ENCODE measurements at regions not wholly inside any gene's neighbourhood (a gene's known extent, or its start where the extent isn't known, plus 50 kb on each side); places are given as distances from the start of the nearest gene placed in this dataset.
A peak's percentile ranks its signal among the peaks of the same experiment; 100 is the strongest.
"Not testable (repeated sequence)": the region's sequence is repeated elsewhere in the genome, so short reads cannot be mapped to it uniquely, and the experiment has no call there.

GRCh38 chr2:230593765-230594164, 118.9 kb upstream of the CAB39 start:
- DNase-seq = no peak

DNA sequence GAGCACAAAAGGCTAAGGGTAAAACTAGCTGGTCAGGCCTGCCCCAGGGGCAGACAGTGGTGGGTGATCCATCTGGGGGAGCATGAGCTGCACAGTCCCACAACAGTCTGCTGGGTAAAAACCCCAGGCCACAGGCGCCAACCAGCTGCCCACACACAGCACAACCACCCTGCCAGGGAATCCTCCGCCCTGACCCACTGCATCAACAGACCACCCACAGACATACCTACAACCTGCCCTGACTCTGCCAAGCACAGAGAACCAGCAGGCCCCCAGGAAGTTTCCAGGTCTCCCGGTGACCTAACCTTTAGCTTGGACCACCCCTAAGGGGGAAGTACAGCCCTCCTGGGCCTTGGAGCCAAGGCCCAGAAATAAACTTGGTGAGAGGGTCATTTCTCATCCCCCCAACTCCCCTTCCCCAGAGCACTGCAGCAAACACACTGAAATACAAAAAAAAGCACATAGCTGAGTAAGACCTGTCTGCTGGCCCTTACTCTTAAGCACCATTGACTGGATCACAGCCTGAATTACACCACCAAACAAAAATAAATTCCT, 118.3 kb upstream of the CAB39 start:
- no peak for DNase-seq

- DNase-seq = no peak
Observed at GRCh38 chr2:230599853-230600252, 112.8 kb upstream of the CAB39 start.

- no peak for DNase-seq
Observed at GRCh38 chr2:230600285-230600684, 112.4 kb upstream of the CAB39 start.

DNA sequence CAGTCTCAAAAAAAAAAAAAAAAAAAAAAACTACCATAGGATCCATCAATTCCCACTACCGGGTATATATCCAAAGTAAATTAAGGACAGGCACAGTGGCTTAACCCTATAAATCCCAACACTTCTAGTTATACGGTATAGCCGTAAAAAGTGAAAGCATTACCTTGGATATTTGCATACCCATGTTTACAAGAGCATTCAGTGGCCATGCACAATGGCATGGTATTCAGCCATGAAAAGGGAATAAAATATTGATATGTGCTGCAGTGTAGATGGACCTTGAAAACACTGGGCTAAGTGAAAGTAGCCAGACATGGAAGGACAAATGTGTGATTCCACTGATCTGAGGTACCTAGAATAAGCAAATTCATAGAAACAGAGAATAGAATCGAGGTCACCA, 111.8 kb upstream of the CAB39 start:
- no peak for DNase-seq

GRCh38 chr2:230601510-230601909, 111.1 kb upstream of the CAB39 start:
- DNase-seq = no peak

- no peak for DNase-seq
Observed at GRCh38 chr2:230602562-230603230, 109.9 kb upstream of the CAB39 start.

- DNase-seq = not testable (repeated sequence)
Observed at GRCh38 chr2:230603317-230603716, 109.3 kb upstream of the CAB39 start.

DNA sequence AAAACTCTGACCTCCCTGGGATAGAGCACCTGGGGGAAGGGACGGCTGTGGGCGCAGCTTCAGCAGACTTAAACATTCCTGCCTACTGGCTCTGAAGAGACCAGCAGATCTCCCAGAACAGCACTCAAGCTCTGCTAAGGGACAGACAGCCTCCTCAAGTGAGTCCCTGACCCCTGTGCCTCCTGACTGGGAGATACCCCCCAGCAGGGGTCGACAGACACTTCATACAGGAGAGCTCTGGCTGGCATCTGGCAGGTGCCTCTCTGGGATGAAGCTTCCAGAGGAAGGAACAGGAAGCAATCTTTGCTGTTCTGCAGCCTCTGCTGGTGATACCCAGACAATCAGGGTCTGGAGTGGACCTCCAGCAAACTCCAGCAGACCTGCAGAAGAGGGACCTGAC, 108.5 kb upstream of the CAB39 start:
- not testable (repeated sequence) for DNase-seq

DNA sequence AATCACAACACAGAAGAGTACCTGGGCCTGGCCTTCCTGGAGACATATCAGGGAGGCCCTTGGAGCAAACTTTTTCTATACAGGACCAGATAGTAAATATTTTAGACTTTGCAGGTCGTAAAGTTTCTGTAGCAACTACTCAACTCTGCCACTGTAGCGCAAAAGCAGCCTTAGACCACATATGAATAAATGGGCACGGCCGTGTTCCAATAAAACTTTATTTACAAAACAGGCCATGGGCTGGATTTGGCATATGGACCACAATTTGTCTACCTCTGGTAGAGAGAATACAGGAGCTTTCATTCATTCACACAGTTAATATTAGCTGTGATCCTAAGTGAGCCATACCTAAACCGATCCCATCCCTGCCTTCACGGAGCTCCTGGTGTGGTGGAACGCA, 98.6 kb upstream of the CAB39 start:
- no peak for DNase-seq

DNA sequence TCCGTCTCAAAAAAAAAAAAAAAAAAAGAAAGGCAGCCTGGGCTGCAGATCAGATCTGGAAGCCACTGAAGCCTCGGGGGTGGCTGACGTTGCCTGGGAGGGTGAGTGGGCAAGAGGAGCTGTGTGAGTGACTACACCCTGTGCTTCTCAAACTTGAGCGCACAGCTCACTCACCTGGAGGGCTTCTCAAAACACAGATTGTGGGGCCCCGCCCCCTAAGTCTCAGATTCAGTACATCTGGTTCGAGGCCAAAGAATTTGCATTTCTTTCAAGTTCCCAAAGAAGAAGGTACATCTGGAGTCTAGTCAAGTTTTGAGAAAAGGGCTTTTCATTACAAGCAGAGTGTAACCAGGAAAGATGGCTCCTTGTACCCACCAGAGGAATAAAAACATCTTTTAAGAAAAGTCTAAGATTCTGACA, 97.7 kb upstream of the CAB39 start:
- DNase-seq = no peak

DNA sequence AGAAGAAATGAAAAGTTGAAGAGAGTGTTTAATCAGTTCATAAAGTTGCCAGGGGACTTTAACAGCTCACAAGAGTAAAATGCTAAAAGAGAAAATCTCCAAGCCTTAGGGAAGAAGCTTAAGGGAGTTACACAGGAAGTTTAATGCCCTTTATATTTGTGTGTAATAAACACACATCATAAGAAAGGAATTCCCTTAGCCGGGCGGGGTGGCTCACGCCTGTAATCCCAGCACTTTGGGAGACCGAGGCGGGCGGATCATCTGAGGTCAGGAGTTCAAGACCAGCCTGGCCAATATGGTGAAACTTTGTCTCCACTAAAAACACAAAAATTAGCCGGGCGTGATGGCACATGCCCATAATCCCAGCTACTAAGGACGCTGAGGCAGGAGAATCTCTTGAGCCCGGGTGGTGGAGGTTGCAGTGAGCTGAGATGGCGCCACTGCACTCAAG, 95.4 kb upstream of the CAB39 start:
- DNase-seq = not testable (repeated sequence)

DNA sequence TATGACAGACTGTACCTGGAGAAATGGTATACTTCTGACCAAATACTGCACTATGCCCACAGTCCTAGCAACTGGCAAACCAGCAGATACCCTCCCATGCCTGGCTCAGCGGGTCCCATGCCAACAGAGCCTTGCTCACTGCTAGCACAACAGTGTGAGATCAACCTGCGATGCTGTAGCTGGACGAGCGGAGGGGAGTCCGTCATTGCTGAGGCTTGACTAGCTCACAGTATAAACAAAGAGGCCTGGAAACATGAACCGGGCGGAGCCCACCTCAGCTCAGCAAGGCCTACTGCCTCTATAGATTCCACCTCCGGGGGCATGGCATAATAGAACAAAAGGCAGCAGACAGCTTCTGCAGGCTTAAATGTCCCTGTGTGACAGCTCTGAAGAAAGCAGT, 93.2 kb upstream of the CAB39 start:
- no peak for DNase-seq

DNA sequence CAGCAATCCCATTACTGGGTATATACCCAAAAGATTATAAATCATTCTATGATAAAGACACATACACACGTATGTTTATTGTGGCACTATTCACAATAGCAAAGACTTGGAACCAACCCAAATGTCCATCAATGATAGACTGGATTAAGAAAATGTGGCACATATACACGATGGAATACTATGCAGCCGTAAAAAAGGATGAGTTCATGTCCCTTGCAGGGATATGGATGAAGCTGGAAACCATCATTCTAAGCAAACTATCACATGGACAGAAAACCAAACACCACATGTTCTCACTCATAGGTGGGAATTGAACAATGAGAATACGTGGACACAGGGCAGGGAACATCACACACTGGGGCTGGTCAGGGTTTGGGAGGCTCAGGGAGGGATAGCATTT, 87.4 kb upstream of the CAB39 start:
- DNase-seq = not testable (repeated sequence)

GRCh38 chr2:230627091-230627490, 85.6 kb upstream of the CAB39 start:
- not testable (repeated sequence) for DNase-seq

DNA sequence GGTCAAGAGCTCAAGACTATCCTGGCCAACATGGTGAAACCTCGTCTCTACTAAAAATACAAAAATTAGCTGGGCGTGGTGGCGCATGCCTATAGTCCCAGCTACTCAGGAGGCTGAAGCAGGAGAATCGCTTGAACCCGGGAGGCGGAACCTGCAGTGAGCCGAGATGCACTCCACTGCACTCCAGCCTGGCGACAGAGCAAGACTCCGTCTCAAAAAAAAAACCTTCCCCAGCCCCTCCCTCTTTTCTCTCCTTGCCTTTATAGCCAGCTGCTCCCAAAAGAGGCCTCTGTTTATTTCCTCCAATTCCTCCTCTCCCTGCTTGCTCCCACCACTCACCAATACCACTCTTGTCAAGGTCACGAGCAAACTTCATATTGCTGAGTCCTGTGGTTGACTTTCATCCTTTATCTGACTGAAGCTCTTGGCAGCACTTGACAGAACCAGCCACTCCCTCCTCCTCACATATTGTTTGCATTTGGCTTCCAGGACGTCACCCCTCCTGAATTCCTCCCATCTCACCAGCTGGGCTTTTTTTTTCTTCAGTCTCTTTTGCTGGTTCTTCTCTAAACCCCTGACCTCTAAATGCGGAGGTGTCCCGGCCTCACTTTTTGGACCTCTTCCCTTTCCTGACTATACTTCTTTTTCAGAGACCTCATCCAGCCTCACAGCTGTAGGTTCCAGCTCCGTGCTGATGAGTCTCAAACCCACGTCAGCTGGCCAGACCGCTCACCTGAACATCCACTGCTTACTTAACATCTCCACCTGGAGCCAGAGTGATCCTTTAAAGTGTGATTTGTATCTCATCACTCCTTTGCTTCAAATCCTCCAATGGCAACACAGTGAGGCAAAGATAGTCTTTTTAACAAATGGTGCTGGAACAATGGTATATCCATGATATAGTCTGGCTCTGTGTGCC, 84.6 kb upstream of the CAB39 start:
- peak in 1 of 2 experiments; percentile 11 for DNase-seq

- no peak for DNase-seq
Observed at GRCh38 chr2:230631470-230631869, 81.2 kb upstream of the CAB39 start.

GRCh38 chr2:230634146-230634545, 78.5 kb upstream of the CAB39 start:
- DNase-seq = no peak

DNA sequence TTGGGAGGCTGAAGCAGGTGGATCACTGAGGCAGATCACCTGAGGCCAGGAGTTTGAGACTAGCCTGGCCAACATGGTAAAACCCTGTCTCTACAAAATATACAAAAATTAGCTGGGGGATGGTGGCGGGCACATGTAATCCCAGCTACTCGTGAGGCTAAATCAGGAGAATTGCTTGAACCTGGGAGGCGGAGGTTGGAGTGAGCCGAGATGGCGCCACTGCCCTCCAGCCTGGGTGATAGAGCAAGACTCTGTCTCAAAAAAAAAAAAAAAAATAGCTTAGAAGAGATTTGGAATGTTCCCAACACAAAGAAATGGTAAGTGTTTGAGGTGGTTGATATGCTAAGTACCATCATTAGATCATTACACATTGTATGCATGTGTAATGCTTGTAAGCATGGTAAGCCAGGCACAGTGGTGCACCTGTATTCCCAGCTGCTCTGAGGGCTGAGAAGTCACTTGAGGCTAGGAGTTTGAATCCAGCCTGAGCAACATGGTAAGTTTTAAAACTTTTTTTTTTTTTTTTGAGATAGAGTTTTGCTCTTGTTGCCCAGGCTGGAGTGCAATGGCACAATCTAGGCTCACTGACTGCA, 77.8 kb upstream of the CAB39 start:
- not testable (repeated sequence) for DNase-seq

DNA sequence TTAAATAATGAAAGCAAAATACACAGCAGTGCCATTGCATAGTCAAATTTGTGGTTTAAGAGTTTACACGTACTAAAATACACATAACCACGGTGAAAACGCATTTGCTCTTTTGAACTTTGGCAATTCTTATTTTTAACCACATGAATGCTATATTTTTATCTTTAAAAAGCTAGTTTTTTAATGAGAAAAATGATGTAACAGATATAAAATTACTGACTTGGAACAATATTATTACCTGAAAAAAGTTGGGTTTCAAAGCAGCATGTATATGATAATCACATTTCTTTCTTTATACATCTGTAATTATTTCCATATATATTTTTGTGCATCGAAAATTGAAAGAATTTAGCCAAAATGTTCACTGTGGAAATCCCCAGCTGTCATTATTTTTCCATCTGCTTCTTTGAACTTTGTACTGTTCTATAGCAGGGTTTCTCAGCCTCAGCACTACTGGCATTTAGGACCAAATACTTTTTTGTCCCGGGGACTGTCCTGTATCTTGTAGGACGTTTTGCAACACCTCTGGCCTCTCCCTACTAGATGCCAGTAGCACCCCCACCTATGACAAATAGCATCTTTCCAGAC, 75.9 kb upstream of the CAB39 start:
- DNase-seq = no peak

- not testable (repeated sequence) for DNase-seq
Observed at GRCh38 chr2:230637486-230637885, 75.2 kb upstream of the CAB39 start.

DNA sequence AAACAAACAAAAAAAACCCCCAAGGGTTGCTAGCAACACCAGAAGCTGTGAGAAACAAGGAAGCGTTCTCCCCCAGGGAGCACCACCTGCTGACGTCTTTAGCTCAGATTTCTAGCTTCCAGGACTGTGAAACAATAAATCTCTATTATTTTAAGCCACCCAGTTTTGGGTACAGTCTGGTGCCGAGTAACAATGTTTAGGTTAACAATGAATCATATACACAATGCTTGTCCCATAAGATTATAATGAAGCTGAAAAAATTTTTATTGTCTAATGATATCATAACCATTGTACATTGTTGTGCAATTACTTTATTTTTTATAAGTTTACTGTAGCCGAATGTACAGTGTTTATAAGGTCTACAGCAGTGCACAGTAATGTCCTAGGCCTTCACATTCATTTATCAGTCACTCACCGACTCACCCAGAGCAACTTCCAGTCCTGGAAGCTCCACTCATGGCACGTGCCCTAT, 72.1 kb upstream of the CAB39 start:
- no peak for DNase-seq

DNA sequence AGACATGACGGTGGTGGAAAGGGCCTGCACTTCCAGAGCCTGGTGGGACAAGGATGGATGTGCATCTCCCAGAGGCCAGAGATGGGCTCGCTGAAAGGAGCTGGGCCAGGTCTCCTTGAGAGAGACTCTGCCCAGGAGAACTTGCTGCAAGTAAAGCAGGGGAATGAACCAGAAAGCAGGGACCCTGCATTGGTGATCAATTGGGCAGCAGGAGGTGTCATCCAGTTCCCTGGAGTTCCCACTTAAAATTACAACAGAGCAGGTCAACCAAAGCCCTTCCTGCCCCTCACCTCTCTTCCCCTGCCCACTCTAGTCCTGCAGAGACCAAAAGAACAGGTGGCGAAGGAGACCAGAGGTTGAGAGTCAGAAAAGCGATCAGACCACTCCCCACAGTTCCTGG, 69.7 kb upstream of the CAB39 start:
- DNase-seq = no peak
